ENCODE measurements at regions not wholly inside any gene's neighbourhood (a gene's known extent, or its start where the extent isn't known, plus 50 kb on each side); places are given as distances from the start of the nearest gene placed in this dataset.

GRCh38 chr13:109494925-109495369 lies 291.4 kb downstream of the IRS2 start:
- TF ChIP-seq ZNF8 (CRISPR knock-in tag; IDR thresholded peaks at IDR 0.05) (no peak), TOX (CRISPR knock-in tag; IDR thresholded peaks at IDR 0.05; ENCODE audit: borderline replicate concordance) (peak; percentile 82; the same call in 1 of the 2 replicates), ISL1 (CRISPR knock-in tag; IDR thresholded peaks at IDR 0.05) (peak; percentile 72)
- ATAC-seq, result peak; percentile 93

DNA sequence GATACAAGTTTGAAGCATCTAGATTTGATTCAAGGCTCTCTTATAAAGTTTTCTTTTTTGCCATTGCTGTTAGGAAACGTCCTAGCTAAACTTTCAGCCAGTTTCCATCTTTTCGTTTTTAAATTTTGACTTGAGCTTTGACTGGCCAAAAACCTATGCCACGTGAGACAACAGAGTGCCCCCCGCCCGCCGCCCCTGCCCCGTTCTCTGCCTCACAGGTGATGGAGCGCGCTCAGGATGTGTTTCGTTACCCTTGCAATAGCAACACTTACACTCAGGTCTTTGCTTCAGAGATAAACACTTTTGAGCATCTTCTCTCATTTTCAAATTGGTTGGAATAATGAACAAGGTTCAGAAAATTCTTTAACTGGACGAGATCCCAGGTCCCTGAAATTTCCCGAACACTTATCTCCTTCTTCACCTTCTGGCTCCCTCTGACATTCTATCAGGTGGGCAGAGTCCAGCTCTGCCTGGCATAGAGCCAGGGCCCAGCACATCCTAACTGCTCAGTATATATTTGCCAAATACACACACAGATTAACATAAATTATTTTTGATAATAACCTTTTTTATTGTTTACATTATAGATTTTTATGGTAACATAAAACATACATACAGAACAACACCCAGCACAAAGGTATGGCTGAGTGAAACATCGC lies 301.1 kb downstream of the IRS2 start:
- TF ChIP-seq SNAI2 (CRISPR knock-in tag; IDR thresholded peaks at IDR 0.05), result no peak
- TF ChIP-seq, protein P1, sequence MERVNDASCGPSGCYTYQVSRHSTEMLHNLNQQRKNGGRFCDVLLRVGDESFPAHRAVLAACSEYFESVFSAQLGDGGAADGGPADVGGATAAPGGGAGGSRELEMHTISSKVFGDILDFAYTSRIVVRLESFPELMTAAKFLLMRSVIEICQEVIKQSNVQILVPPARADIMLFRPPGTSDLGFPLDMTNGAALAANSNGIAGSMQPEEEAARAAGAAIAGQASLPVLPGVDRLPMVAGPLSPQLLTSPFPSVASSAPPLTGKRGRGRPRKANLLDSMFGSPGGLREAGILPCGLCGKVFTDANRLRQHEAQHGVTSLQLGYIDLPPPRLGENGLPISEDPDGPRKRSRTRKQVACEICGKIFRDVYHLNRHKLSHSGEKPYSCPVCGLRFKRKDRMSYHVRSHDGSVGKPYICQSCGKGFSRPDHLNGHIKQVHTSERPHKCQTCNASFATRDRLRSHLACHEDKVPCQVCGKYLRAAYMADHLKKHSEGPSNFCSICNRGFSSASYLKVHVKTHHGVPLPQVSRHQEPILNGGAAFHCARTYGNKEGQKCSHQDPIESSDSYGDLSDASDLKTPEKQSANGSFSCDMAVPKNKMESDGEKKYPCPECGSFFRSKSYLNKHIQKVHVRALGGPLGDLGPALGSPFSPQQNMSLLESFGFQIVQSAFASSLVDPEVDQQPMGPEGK (CRISPR knock-in tag; IDR thresholded peaks at IDR 0.05; ENCODE audit: borderline replicate concordance), result no peak
- no peak for ATAC-seq

DNA sequence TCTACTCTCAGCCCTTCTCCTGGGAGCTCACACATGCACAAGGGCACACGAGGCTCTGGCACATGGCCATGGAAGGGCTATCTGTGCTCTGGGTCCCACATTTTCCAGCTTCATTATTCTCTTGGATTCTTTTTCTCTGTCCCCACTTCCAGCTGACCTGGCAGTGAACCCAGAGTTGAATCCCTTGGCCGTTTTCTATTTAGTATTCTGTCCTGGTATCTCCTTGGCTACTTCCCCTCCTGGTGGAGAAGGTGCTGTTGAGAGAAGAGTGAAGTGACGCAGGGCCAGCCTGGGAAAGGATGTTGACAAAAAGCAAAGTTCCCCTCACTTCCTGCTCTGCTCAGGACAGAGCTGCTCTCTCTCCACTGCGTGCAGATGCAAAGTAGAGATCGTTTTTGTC lies 303.1 kb downstream of the IRS2 start:
- TF ChIP-seq ESRRG (CRISPR knock-in tag; IDR thresholded peaks at IDR 0.05) (no peak), TCF4 (CRISPR knock-in tag; IDR thresholded peaks at IDR 0.05; ENCODE audit: borderline replicate concordance) (no peak), ARNTL (CRISPR knock-in tag; IDR thresholded peaks at IDR 0.05; ENCODE audit: borderline replicate concordance, low read depth) (no peak), OSR1 (CRISPR knock-in tag; IDR thresholded peaks at IDR 0.05) (no peak), ZNF70 (CRISPR knock-in tag; IDR thresholded peaks at IDR 0.05) (no peak)
- TF ChIP-seq, protein P2, sequence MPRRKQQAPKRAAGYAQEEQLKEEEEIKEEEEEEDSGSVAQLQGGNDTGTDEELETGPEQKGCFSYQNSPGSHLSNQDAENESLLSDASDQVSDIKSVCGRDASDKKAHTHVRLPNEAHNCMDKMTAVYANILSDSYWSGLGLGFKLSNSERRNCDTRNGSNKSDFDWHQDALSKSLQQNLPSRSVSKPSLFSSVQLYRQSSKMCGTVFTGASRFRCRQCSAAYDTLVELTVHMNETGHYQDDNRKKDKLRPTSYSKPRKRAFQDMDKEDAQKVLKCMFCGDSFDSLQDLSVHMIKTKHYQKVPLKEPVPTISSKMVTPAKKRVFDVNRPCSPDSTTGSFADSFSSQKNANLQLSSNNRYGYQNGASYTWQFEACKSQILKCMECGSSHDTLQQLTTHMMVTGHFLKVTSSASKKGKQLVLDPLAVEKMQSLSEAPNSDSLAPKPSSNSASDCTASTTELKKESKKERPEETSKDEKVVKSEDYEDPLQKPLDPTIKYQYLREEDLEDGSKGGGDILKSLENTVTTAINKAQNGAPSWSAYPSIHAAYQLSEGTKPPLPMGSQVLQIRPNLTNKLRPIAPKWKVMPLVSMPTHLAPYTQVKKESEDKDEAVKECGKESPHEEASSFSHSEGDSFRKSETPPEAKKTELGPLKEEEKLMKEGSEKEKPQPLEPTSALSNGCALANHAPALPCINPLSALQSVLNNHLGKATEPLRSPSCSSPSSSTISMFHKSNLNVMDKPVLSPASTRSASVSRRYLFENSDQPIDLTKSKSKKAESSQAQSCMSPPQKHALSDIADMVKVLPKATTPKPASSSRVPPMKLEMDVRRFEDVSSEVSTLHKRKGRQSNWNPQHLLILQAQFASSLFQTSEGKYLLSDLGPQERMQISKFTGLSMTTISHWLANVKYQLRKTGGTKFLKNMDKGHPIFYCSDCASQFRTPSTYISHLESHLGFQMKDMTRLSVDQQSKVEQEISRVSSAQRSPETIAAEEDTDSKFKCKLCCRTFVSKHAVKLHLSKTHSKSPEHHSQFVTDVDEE (CRISPR knock-in tag; IDR thresholded peaks at IDR 0.05), result no peak
- ATAC-seq, result no peak

DNA sequence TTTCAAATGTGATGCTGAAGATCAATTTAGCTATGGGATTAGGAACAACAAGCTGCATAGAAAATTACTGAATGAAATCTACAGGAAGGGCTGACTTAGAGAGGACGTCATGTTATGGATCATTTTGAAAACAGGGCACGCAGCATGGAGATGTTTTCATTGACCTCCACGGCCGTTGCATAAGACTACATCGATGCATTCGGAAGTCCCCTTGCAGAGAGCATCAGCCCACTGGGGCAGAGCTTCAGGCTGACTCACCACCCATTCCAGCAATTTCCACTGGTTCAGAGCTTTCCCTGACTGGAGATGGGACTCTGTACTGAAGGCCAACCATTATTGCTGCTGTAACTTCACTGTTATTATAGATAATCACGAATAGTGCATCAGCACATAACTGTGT lies 305.3 kb downstream of the IRS2 start:
- no peak for ATAC-seq
- no peak for TF ChIP-seq ESRRG (CRISPR knock-in tag; IDR thresholded peaks at IDR 0.05)
- TF ChIP-seq CSRNP3 (CRISPR knock-in tag; IDR thresholded peaks at IDR 0.05), result no peak
- no peak for TF ChIP-seq ISL1 (CRISPR knock-in tag; IDR thresholded peaks at IDR 0.05)
- no peak for TF ChIP-seq ARNTL (CRISPR knock-in tag; IDR thresholded peaks at IDR 0.05; ENCODE audit: borderline replicate concordance, low read depth)
- TF ChIP-seq POU6F1 (CRISPR knock-in tag; IDR thresholded peaks at IDR 0.05; ENCODE audit: borderline replicate concordance, low read depth), result no peak
- no peak for TF ChIP-seq OSR1 (CRISPR knock-in tag; IDR thresholded peaks at IDR 0.05)
- TF ChIP-seq, protein P1 (CRISPR knock-in tag; IDR thresholded peaks at IDR 0.05; ENCODE audit: borderline replicate concordance), result no peak
- TF ChIP-seq ZC3H10 (CRISPR knock-in tag; IDR thresholded peaks at IDR 0.05), result no peak
- no peak for TF ChIP-seq ZNF70 (CRISPR knock-in tag; IDR thresholded peaks at IDR 0.05)
- no peak for TF ChIP-seq ZFP3 (CRISPR knock-in tag; IDR thresholded peaks at IDR 0.05)
- no peak for TF ChIP-seq CREB5 (CRISPR knock-in tag; IDR thresholded peaks at IDR 0.05; ENCODE audit: low read depth)
- no peak for TF ChIP-seq TCF4 (CRISPR knock-in tag; IDR thresholded peaks at IDR 0.05; ENCODE audit: borderline replicate concordance)
